ENCODE measurements at regions not wholly inside any gene's neighbourhood (a gene's known extent, or its start where the extent isn't known, plus 50 kb on each side); places are given as distances from the start of the nearest gene placed in this dataset.

DNA sequence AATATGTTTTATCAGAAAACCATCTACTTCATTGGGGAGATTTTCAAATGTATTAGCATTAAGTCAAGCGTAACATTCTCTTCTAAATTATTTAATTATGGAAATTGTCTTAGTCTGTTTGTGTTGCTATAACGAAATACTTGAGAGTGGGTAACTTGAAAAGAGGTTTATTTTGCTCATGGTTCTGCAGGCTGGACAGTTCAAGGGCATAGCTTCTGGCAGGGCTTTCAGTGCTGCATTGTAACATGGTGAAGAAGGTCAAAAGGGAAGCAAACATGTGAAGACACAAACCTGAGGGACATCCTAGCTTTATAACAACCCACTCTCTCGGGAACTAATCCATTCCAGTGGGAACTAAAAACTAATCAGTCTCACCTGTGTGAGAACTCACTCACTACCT is 84.3 kb upstream of the TMPO start:
- no peaks in the 10 kb centered on the region for H4K20me1 ChIP-seq (ENCODE audit: insufficient read depth, low read length)
- H2AFZ ChIP-seq (ENCODE audit: low read length) = no peak overlapping the region
- no peaks in the 10 kb centered on the region for H3K27me3 ChIP-seq (replicated peaks; ENCODE audit: insufficient read depth, low read length)
- no peaks in the 10 kb centered on the region for H3K9me2 ChIP-seq (replicated peaks; ENCODE audit: insufficient read depth, low read length)
- no peaks in the 10 kb centered on the region for H3K4me1 ChIP-seq (ENCODE audit: low read length)
- no peak for DNase-seq
- no peaks in the 10 kb centered on the region for H3K36me3 ChIP-seq (replicated peaks; ENCODE audit: insufficient read depth, low read length)
- H3K4me3 ChIP-seq (ENCODE audit: low read length) = no peak overlapping the region
- H3K9me3 ChIP-seq (replicated peaks; ENCODE audit: insufficient read depth, low read length) = no peaks in the 10 kb centered on the region
- no peak for TF ChIP-seq EZH2 (optimal IDR thresholded peaks at IDR 0.05; ENCODE audit: low read depth, low read length)
- H3K27ac ChIP-seq (ENCODE audit: low read length) = no peak overlapping the region
- no peak overlapping the region for H3K9ac ChIP-seq (ENCODE audit: low read length)
- H3K4me2 ChIP-seq (ENCODE audit: low read depth, low read length) = no peak overlapping the region
- no peaks in the 10 kb centered on the region for H3K79me2 ChIP-seq (ENCODE audit: low read length)
- no peaks in the 10 kb centered on the region for H3F3A ChIP-seq (ENCODE audit: insufficient read depth, low read length)

DNA sequence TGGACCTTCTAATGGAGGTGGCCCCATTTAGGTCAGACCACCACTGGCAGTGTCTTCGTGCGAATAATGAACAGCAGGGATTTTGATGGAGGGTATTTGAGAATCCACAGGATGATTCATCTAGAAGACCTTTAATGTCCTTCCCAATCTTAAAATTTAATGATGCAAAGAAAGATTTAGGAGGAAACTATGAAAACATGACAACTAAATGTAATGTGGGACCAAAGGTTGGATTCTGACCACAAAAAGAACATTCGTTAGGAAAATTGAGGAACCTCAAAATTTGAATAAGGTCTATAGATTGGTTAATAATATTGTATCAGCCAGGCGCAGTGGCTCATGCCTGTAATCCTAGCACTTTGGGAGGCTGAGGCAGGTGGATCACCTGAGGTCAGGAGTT is 78.2 kb upstream of the TMPO start:
- Histone ChIP-seq H3K27me3 (replicated peaks; ENCODE audit: insufficient read depth, low read length) (no peaks in the 10 kb centered on the region), H3K9me3 (replicated peaks; ENCODE audit: insufficient read depth, low read length) (no peaks in the 10 kb centered on the region), H3F3A (ENCODE audit: insufficient read depth, low read length) (no peaks in the 10 kb centered on the region), H2AFZ (ENCODE audit: low read length) (no peak overlapping the region), H3K79me2 (ENCODE audit: low read length) (no peaks in the 10 kb centered on the region), H3K9ac (ENCODE audit: low read length) (no peak overlapping the region), H3K4me3 (ENCODE audit: low read length) (no peak overlapping the region), H4K20me1 (ENCODE audit: insufficient read depth, low read length) (no peaks in the 10 kb centered on the region), H3K27ac (ENCODE audit: low read length) (no peak overlapping the region), H3K36me3 (replicated peaks; ENCODE audit: insufficient read depth, low read length) (no peaks in the 10 kb centered on the region), H3K9me2 (replicated peaks; ENCODE audit: insufficient read depth, low read length) (no peaks in the 10 kb centered on the region), H3K4me1 (ENCODE audit: low read length) (no peaks in the 10 kb centered on the region), H3K4me2 (ENCODE audit: low read depth, low read length) (no peak overlapping the region)
- TF ChIP-seq, protein P1, sequence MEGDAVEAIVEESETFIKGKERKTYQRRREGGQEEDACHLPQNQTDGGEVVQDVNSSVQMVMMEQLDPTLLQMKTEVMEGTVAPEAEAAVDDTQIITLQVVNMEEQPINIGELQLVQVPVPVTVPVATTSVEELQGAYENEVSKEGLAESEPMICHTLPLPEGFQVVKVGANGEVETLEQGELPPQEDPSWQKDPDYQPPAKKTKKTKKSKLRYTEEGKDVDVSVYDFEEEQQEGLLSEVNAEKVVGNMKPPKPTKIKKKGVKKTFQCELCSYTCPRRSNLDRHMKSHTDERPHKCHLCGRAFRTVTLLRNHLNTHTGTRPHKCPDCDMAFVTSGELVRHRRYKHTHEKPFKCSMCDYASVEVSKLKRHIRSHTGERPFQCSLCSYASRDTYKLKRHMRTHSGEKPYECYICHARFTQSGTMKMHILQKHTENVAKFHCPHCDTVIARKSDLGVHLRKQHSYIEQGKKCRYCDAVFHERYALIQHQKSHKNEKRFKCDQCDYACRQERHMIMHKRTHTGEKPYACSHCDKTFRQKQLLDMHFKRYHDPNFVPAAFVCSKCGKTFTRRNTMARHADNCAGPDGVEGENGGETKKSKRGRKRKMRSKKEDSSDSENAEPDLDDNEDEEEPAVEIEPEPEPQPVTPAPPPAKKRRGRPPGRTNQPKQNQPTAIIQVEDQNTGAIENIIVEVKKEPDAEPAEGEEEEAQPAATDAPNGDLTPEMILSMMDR (IDR thresholded peaks at IDR 0.05; ENCODE audit: low read length) = no peak
- TF ChIP-seq EZH2 (optimal IDR thresholded peaks at IDR 0.05; ENCODE audit: low read depth, low read length) (no peak), EZH2phosphoT487 (IDR thresholded peaks at IDR 0.05; ENCODE audit: low read length) (no peak)
- DNase-seq = no peak

DNA sequence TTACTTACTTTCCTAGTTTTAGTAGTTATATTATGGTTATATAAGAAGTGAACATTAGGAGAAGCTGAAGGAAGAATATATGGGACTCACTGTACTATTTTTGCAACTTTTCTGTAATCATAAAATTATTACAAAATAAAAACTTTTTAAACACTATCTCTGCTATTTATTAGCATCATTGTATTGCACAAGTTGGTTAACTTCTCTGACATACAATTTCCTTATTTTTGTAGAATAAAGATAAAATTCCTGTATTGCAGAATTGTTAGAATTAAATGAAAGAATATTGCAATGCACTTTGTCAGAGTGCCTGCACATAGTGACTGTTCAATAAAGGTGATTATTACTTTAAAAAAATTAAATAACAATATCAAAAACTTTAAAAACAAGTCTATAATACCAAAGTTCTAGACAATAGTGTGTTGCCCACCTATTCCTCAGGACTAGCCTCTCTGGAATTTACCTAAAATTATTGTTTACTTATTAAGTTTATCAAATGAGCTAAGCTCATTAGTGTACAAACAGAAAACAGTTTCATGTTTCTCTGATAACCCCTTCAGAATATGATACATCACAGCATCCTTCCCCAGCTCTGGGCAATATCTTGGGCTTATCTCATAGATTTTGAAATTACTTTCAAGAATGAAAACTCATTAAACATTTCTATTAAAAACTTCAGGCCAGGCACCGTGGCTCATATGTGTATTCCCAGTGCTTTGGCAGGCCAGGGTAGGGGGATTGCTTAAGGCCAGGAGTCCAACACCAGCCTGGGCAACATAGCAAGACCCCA is 77.4 kb upstream of the TMPO start:
- no peaks in the 10 kb centered on the region for H3K79me2 ChIP-seq (ENCODE audit: low read length)
- H3K36me3 ChIP-seq (replicated peaks; ENCODE audit: insufficient read depth, low read length) = no peaks in the 10 kb centered on the region
- no peak overlapping the region for H3K4me2 ChIP-seq (ENCODE audit: low read depth, low read length)
- H4K20me1 ChIP-seq (ENCODE audit: insufficient read depth, low read length) = no peaks in the 10 kb centered on the region
- H2AFZ ChIP-seq (ENCODE audit: low read length) = no peak overlapping the region
- H3K9me3 ChIP-seq (replicated peaks; ENCODE audit: insufficient read depth, low read length) = no peaks in the 10 kb centered on the region
- no peaks in the 10 kb centered on the region for H3K4me1 ChIP-seq (ENCODE audit: low read length)
- no peak overlapping the region for H3K9ac ChIP-seq (ENCODE audit: low read length)
- TF ChIP-seq, protein P1 (IDR thresholded peaks at IDR 0.05; ENCODE audit: low read length) = no peak
- TF ChIP-seq EZH2phosphoT487 (IDR thresholded peaks at IDR 0.05; ENCODE audit: low read length) = no peak
- H3K4me3 ChIP-seq (ENCODE audit: low read length) = no peak overlapping the region
- no peak for DNase-seq
- no peak overlapping the region for H3K27ac ChIP-seq (ENCODE audit: low read length)
- no peaks in the 10 kb centered on the region for H3K9me2 ChIP-seq (replicated peaks; ENCODE audit: insufficient read depth, low read length)
- H3K27me3 ChIP-seq (replicated peaks; ENCODE audit: insufficient read depth, low read length) = no peaks in the 10 kb centered on the region
- no peaks in the 10 kb centered on the region for H3F3A ChIP-seq (ENCODE audit: insufficient read depth, low read length)

DNA sequence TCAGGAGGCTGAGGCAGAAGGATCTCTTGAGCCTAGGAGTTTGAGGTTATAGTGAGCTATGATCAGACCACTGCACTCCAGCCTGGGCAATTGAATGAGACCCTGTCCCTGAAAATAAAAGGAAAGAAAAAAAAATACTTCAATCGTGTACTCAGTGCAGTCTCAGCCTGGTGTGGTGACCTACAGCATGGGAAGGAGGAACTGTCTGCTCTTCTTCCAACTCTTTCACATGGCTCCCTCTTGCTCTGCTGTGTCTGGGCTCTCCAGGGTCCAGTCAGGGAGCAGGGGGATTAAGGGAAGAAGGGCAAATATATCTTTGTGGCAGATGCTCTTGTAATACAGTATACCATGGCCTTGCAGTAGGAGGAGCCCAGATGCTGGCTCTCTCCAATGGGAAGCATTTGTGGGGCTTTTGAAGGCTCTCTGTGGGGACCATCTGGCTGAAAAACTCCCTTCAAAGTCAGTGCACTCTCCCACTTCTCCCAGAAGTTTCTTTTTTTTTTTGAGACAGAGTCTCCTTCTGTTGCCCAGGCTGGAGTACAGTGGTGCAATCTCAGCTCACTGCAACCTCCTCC is 76.6 kb upstream of the TMPO start:
- no peak for DNase-seq
- Histone ChIP-seq H3K27ac (ENCODE audit: low read length) (no peak overlapping the region), H2AFZ (ENCODE audit: low read length) (no peak overlapping the region)

More for the DNA sequence above, 76.6 kb upstream of the TMPO start:
- Histone ChIP-seq H3K4me1 (ENCODE audit: low read length) (no peaks in the 10 kb centered on the region), H3K4me2 (ENCODE audit: low read depth, low read length) (no peak overlapping the region), H3K9me3 (replicated peaks; ENCODE audit: insufficient read depth, low read length) (no peaks in the 10 kb centered on the region), H3K9ac (ENCODE audit: low read length) (no peak overlapping the region), H3F3A (ENCODE audit: insufficient read depth, low read length) (no peaks in the 10 kb centered on the region), H3K36me3 (replicated peaks; ENCODE audit: insufficient read depth, low read length) (no peaks in the 10 kb centered on the region), H3K9me2 (replicated peaks; ENCODE audit: insufficient read depth, low read length) (no peaks in the 10 kb centered on the region), H4K20me1 (ENCODE audit: insufficient read depth, low read length) (no peaks in the 10 kb centered on the region), H3K4me3 (ENCODE audit: low read length) (no peak overlapping the region), H3K27me3 (replicated peaks; ENCODE audit: insufficient read depth, low read length) (no peaks in the 10 kb centered on the region), H3K79me2 (ENCODE audit: low read length) (no peaks in the 10 kb centered on the region)
- TF ChIP-seq, protein P1 (IDR thresholded peaks at IDR 0.05; ENCODE audit: low read length) = no peak
- TF ChIP-seq EZH2phosphoT487 (IDR thresholded peaks at IDR 0.05; ENCODE audit: low read length) = no peak
- no peak for TF ChIP-seq EZH2 (optimal IDR thresholded peaks at IDR 0.05; ENCODE audit: low read depth, low read length)
